H9 (cell line): ENCODE measurements at regions not wholly inside any gene's neighbourhood (a gene's known extent, or its start where the extent isn't known, plus 50 kb on each side); places are given as distances from the start of the nearest gene placed in this dataset.

Source experiments
- DNase-seq: peaks from one replicate; pipeline ENCODE4 v3.0.0-alpha.2; 2017
- H2AFZ ChIP-seq: one replicate; pipeline ENCODE4 v1.6.1; 2013; ENCODE audit warnings: mild to moderate bottlenecking, low read length, control low read depth, moderate library complexity
- H2AK5ac ChIP-seq: 2 replicates; pipeline ENCODE4 v1.6.1; 2013; ENCODE audit warnings: low read length, control low read depth, mixed read lengths; ENCODE audit not compliant: insufficient read length
- H2BK120ac ChIP-seq: one replicate; pipeline ENCODE4 v1.6.1; 2013; ENCODE audit warnings: low read depth, mild to moderate bottlenecking, low read length, control low read depth, inconsistent platforms; ENCODE audit not compliant: poor library complexity, severe bottlenecking
- H2BK12ac ChIP-seq: 2 replicates; pipeline ENCODE4 v1.6.1; 2013; ENCODE audit warnings: low read length, control low read depth, mixed read lengths, low read depth; ENCODE audit not compliant: insufficient read length
- H2BK15ac ChIP-seq: 2 replicates; pipeline ENCODE4 v1.6.1; 2013; ENCODE audit warnings: low read depth, low read length, control low read depth
- H2BK20ac ChIP-seq: one replicate; pipeline ENCODE4 v1.6.1; 2013; ENCODE audit warnings: low read depth, mild to moderate bottlenecking, low read length, control low read depth, inconsistent platforms; ENCODE audit not compliant: poor library complexity, severe bottlenecking
- H2BK5ac ChIP-seq: 2 replicates; pipeline ENCODE4 v1.6.1; 2013; ENCODE audit warnings: low read length, control low read depth, mixed read lengths; ENCODE audit not compliant: insufficient read length
- H3K14ac ChIP-seq: 2 replicates; pipeline ENCODE4 v1.6.1; 2013; ENCODE audit warnings: low read length, control low read depth; ENCODE audit not compliant: insufficient read depth
- H3K18ac ChIP-seq: 2 replicates; pipeline ENCODE4 v1.6.1; 2013; ENCODE audit warnings: low read depth, mild to moderate bottlenecking, mixed read lengths, low read length, control low read depth; ENCODE audit not compliant: insufficient read length
- H3K23ac ChIP-seq: 2 replicates; pipeline ENCODE4 v1.6.1; 2013; ENCODE audit warnings: low read length, control low read depth, mixed read lengths, low read depth; ENCODE audit not compliant: insufficient read length
- H3K23me2 ChIP-seq: 2 replicates; pipeline ENCODE4 v1.6.1; 2013; ENCODE audit warnings: low read depth, mild to moderate bottlenecking, mixed read lengths, low read length, control low read depth; ENCODE audit not compliant: insufficient read length, poor library complexity, severe bottlenecking
- H3K27ac ChIP-seq: 2 replicates; pipeline ENCODE4 v1.5.1; 2013; ENCODE audit warnings: low read length, control low read depth, mixed read lengths, low read depth; ENCODE audit not compliant: insufficient read length
- H3K27me3 ChIP-seq: 2 replicates; pipeline ENCODE4 v1.6.1; 2013; ENCODE audit warnings: low read length, control low read depth, inconsistent platforms; ENCODE audit not compliant: insufficient read depth
- H3K4ac ChIP-seq: 2 replicates; pipeline ENCODE4 v1.6.1; 2013; ENCODE audit warnings: low read depth, mild to moderate bottlenecking, control low read depth, inconsistent platforms, low read length, moderate library complexity
- H3K4me1 ChIP-seq: 2 replicates; pipeline ENCODE4 v1.6.1; 2013; ENCODE audit warnings: low read length, control low read depth, inconsistent platforms; ENCODE audit not compliant: insufficient read depth
- H3K4me2 ChIP-seq: 2 replicates; pipeline ENCODE4 v1.6.1; 2013; ENCODE audit warnings: low read length, control low read depth, mixed read lengths; ENCODE audit not compliant: insufficient read length, insufficient read depth
- H3K56ac ChIP-seq: 2 replicates; pipeline ENCODE4 v1.6.1; 2013; ENCODE audit warnings: low read depth, mild to moderate bottlenecking, mixed read lengths, low read length, control low read depth; ENCODE audit not compliant: insufficient read length
- H3K79me1 ChIP-seq: 2 replicates; pipeline ENCODE4 v1.6.1; 2013; ENCODE audit warnings: low read depth, mild to moderate bottlenecking, moderate library complexity, low read length, control low read depth, inconsistent platforms; ENCODE audit not compliant: insufficient read depth, poor library complexity, severe bottlenecking
- H3K79me2 ChIP-seq: 2 replicates; pipeline ENCODE4 v1.6.1; 2013; ENCODE audit warnings: low read length, control low read depth, inconsistent platforms; ENCODE audit not compliant: insufficient read depth
- H3K9ac ChIP-seq: 2 replicates; pipeline ENCODE4 v1.6.1; 2013; ENCODE audit warnings: low read length, control low read depth, mixed read lengths; ENCODE audit not compliant: insufficient read length; ENCODE audit errors: extremely low read depth
- H3K9me3 ChIP-seq: one replicate; pipeline ENCODE4 v1.6.1; 2013; ENCODE audit warnings: low read depth, low read length, inconsistent platforms; ENCODE audit not compliant: control insufficient read depth
- H3T11ph ChIP-seq: one replicate; pipeline ENCODE4 v1.6.1; 2013; ENCODE audit warnings: mild to moderate bottlenecking, low read length, control low read depth, inconsistent platforms
- H4K20me1 ChIP-seq: one replicate; pipeline ENCODE4 v1.6.1; 2013; ENCODE audit not compliant: control insufficient read depth, insufficient read length, insufficient read depth
- H4K5ac ChIP-seq: 2 replicates; pipeline ENCODE4 v1.6.1; 2013; ENCODE audit warnings: low read depth, mild to moderate bottlenecking, mixed read lengths, low read length, control low read depth; ENCODE audit not compliant: insufficient read length
- H4K8ac ChIP-seq: replicated peaks from 2 replicates; pipeline ENCODE4 v1.6.1; 2013; ENCODE audit warnings: low read length, control low read depth, mixed read lengths, low read depth; ENCODE audit not compliant: insufficient read length
- H4K91ac ChIP-seq: 2 replicates; pipeline ENCODE4 v1.6.1; 2013; ENCODE audit warnings: low read depth, mild to moderate bottlenecking, moderate library complexity, mixed read lengths, low read length, control low read depth; ENCODE audit not compliant: insufficient read length
- H3K27ac Mint-ChIP-seq, 3 experiments: 2 replicates in 2 of 3; 3 replicates in 1 of 3; pipeline ENCODE4 v1.8.0; 2020 to 2021; ENCODE audit warnings: mixed read lengths in 3 of 3, mild to moderate bottlenecking in 1 of 3, moderate library complexity in 1 of 3
- H3K27me3 Mint-ChIP-seq: 2 replicates; pipeline ENCODE4 v1.8.0; 2021; ENCODE audit warnings: low read depth, mild to moderate bottlenecking, moderate library complexity, mixed read lengths
- H3K36me3 Mint-ChIP-seq, 3 experiments: 2 replicates in 2 of 3; 3 replicates in 1 of 3; pipeline ENCODE4 v1.8.0; 2020 to 2021; ENCODE audit warnings: low read depth in 3 of 3, mixed read lengths in 3 of 3; ENCODE audit not compliant: insufficient read depth in 1 of 3
- H3K4me1 Mint-ChIP-seq, 2 experiments: 2 replicates each; pipeline ENCODE4 v1.8.0; 2020; ENCODE audit warnings: mixed read lengths in 2 of 2
- H3K4me3 Mint-ChIP-seq, 2 experiments: 2 replicates in 1 of 2; 3 replicates in 1 of 2; pipeline ENCODE4 v1.8.0; 2020 to 2021; ENCODE audit warnings: mild to moderate bottlenecking in 2 of 2, mixed read lengths in 2 of 2, moderate library complexity in 1 of 2
- H3K9me3 Mint-ChIP-seq, 2 experiments: 2 replicates in 1 of 2; 3 replicates in 1 of 2; pipeline ENCODE4 v1.8.0; 2020; ENCODE audit warnings: mild to moderate bottlenecking in 2 of 2, mixed read lengths in 2 of 2, moderate library complexity in 1 of 2
- CTCF ChIP-seq: fragments of 200-600 bp; sonication (generic); conservative IDR thresholded peaks from 3 replicates; pipeline ENCODE4 v1.8.0; 2021; ENCODE audit warnings: antibody characterized with exemption, mild to moderate bottlenecking
- WGBS: extraction: QIAGEN DNeasy Blood & Tissue Kit; methylation state at CpG from one replicate; pipeline ENCODE4 v1.1.7; 2013; ENCODE audit warnings: missing lambda C conversion rate, low lambda C conversion rate, mixed read lengths; ENCODE audit not compliant: insufficient read length; ENCODE audit errors: extremely low coverage; 5-methylcytosine and 5-hydroxymethylcytosine counted together

GRCh38 chr1:229803626-229804217, 177.7 kb downstream of the URB2 start:
- Histone ChIP-seq H2AFZ (no peak overlapping the region), H2AK5ac (no peak overlapping the region), H4K91ac (no peak overlapping the region), H2BK12ac (no peak overlapping the region), H3K4me1 (no peaks in the 10 kb centered on the region), H3K79me1 (no peaks in the 10 kb centered on the region), H3K18ac (no peak overlapping the region), H3K4ac (no peak overlapping the region), H3K79me2 (no peaks in the 10 kb centered on the region), H2BK120ac (no peak overlapping the region), H4K5ac (no peak overlapping the region), H3K27me3 (no peaks in the 10 kb centered on the region), H3K4me2 (no peak overlapping the region), H2BK20ac (no peak overlapping the region), H3K27ac (no peak overlapping the region), H2BK5ac (no peak overlapping the region), H3K23ac (no peak overlapping the region), H3T11ph (no peak overlapping the region), H3K14ac (peak overlapping the region; percentile 33; the same call in 1 of the 2 replicates), H4K20me1 (no peaks in the 10 kb centered on the region), H2BK15ac (no peak overlapping the region), H3K23me2 (no peaks in the 10 kb centered on the region), H4K8ac (no peak overlapping the region), H3K9me3 (peaks cover 13% of the 10 kb centered on the region), H3K9ac (no peak overlapping the region), H3K56ac (no peak overlapping the region)
- peaks cover 26 to 30% of the 10 kb centered on the region in 2 experiments for H3K9me3 Mint-ChIP-seq
- peaks cover 15 to 24% (median 20%) of the 10 kb centered on the region in 3 experiments for H3K36me3 Mint-ChIP-seq
- no peak for TF ChIP-seq CTCF
- no peak overlapping the region for H3K4me3 Mint-ChIP-seq
- no peaks in the 10 kb centered on the region for H3K4me1 Mint-ChIP-seq
- no peak overlapping the region for H3K27ac Mint-ChIP-seq
- no peak for DNase-seq
- peaks cover 2% of the 10 kb centered on the region for H3K27me3 Mint-ChIP-seq
- WGBS, result no CpG with 5 or more reads among the region's 4 CpGs
